ENCODE measurements at regions not wholly inside any gene's neighbourhood (a gene's known extent, or its start where the extent isn't known, plus 50 kb on each side); places are given as distances from the start of the nearest gene placed in this dataset.

- no peaks in the 10 kb centered on the region for H3K27me3 ChIP-seq (ENCODE audit: insufficient read depth, insufficient read length)
- H3K9ac ChIP-seq (ENCODE audit: insufficient read length, low read depth), result no peak overlapping the region
- no peaks in the 10 kb centered on the region for H3K9me3 ChIP-seq (ENCODE audit: insufficient read depth, low read length)
- no peak for DNase-seq (ENCODE audit: low read depth, low spot score)
- no peaks in the 10 kb centered on the region for H3K36me3 ChIP-seq (ENCODE audit: insufficient read depth, insufficient read length, low read length)
- H3K4me1 ChIP-seq (ENCODE audit: insufficient read depth, insufficient read length), result no peaks in the 10 kb centered on the region
- no peak overlapping the region for H3K4me3 ChIP-seq (ENCODE audit: insufficient read length, low read depth)
- TF ChIP-seq YY1 (IDR thresholded peaks at IDR 0.05; ENCODE audit: insufficient read depth, insufficient read length), result no peak
- no peak for TF ChIP-seq SUZ12 (IDR thresholded peaks at IDR 0.05; ENCODE audit: extremely low read depth, insufficient read depth, insufficient read length)
Observed at GRCh38 chr13:88329066-88329465, 657.9 kb downstream of the SLITRK5 start.

- H3K9me3 ChIP-seq (ENCODE audit: insufficient read depth, low read length), result no peaks in the 10 kb centered on the region; the same call in 1 of the 2 replicates
- H3K4me1 ChIP-seq (ENCODE audit: insufficient read depth, insufficient read length), result no peaks in the 10 kb centered on the region
- no peaks in the 10 kb centered on the region for H3K27me3 ChIP-seq (ENCODE audit: insufficient read depth, insufficient read length)
- no peak overlapping the region for H3K4me3 ChIP-seq (ENCODE audit: insufficient read length, low read depth)
- no peak for TF ChIP-seq SUZ12 (IDR thresholded peaks at IDR 0.05; ENCODE audit: extremely low read depth, insufficient read depth, insufficient read length)
- no peak for TF ChIP-seq ZNF274 (IDR thresholded peaks at IDR 0.05; ENCODE audit: low read depth, low read length)
- no peak for TF ChIP-seq YY1 (IDR thresholded peaks at IDR 0.05; ENCODE audit: insufficient read depth, insufficient read length)
- DNase-seq (ENCODE audit: low read depth, low spot score), result no peak
- H3K36me3 ChIP-seq (ENCODE audit: insufficient read depth, insufficient read length, low read length), result no peaks in the 10 kb centered on the region
- no peak overlapping the region for H3K9ac ChIP-seq (ENCODE audit: insufficient read length, low read depth)
Observed at GRCh38 chr13:88339271-88339741, 668.1 kb downstream of the SLITRK5 start.

GRCh38 chr13:88345171-88345847, 674.1 kb downstream of the SLITRK5 start:
- Histone ChIP-seq H3K9me3 (ENCODE audit: insufficient read depth, low read length) (no peaks in the 10 kb centered on the region; the same call in 1 of the 2 replicates), H3K9ac (ENCODE audit: insufficient read length, low read depth) (no peak overlapping the region), H3K4me3 (ENCODE audit: insufficient read length, low read depth) (no peak overlapping the region), H3K27me3 (ENCODE audit: insufficient read depth, insufficient read length) (no peaks in the 10 kb centered on the region), H3K4me1 (ENCODE audit: insufficient read depth, insufficient read length) (no peaks in the 10 kb centered on the region), H3K36me3 (ENCODE audit: insufficient read depth, insufficient read length, low read length) (no peaks in the 10 kb centered on the region)
- TF ChIP-seq YY1 (IDR thresholded peaks at IDR 0.05; ENCODE audit: insufficient read depth, insufficient read length) (no peak), ZNF274 (IDR thresholded peaks at IDR 0.05; ENCODE audit: low read depth, low read length) (no peak), SUZ12 (IDR thresholded peaks at IDR 0.05; ENCODE audit: extremely low read depth, insufficient read depth, insufficient read length) (no peak)
- no peak for DNase-seq (ENCODE audit: low read depth, low spot score)

DNA sequence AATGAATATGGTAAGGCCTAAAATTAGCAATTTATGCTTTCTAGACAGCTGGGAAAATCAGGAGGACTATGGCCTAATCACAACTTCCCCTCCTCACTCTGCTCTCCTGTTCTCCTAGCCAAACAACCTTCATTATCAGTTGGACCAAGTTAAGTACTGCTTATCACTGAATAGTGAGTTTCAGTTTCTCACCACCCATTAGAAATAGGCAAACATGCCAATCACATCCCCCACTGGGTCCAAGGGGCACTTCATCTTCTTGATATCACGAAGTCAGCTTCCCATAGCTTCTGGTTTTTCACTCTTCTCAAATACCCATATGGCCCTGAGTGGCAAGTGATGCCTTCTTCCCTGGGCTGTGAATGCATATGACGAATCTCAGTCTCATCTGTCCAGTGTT, 689.6 kb downstream of the SLITRK5 start:
- Histone ChIP-seq H3K9me3 (ENCODE audit: insufficient read depth, low read length) (no peaks in the 10 kb centered on the region), H3K9ac (ENCODE audit: insufficient read length, low read depth) (no peak overlapping the region), H3K36me3 (ENCODE audit: insufficient read depth, insufficient read length, low read length) (no peaks in the 10 kb centered on the region), H3K4me1 (ENCODE audit: insufficient read depth, insufficient read length) (no peaks in the 10 kb centered on the region), H3K27me3 (ENCODE audit: insufficient read depth, insufficient read length) (no peaks in the 10 kb centered on the region), H3K4me3 (ENCODE audit: insufficient read length, low read depth) (no peak overlapping the region)
- DNase-seq (ENCODE audit: low read depth, low spot score), result no peak
- TF ChIP-seq SUZ12 (IDR thresholded peaks at IDR 0.05; ENCODE audit: extremely low read depth, insufficient read depth, insufficient read length) (no peak), YY1 (IDR thresholded peaks at IDR 0.05; ENCODE audit: insufficient read depth, insufficient read length) (no peak), ZNF274 (IDR thresholded peaks at IDR 0.05; ENCODE audit: low read depth, low read length) (no peak)

GRCh38 chr13:88369866-88370265, 698.7 kb downstream of the SLITRK5 start:
- Histone ChIP-seq H3K27me3 (ENCODE audit: insufficient read depth, insufficient read length) (no peaks in the 10 kb centered on the region), H3K9ac (ENCODE audit: insufficient read length, low read depth) (no peak overlapping the region), H3K4me3 (ENCODE audit: insufficient read length, low read depth) (no peak overlapping the region), H3K36me3 (ENCODE audit: insufficient read depth, insufficient read length, low read length) (no peaks in the 10 kb centered on the region), H3K9me3 (ENCODE audit: insufficient read depth, low read length) (0 out of 2 replicates have a peak, but pooled peaks cover 5% of the 10 kb centered on the region), H3K4me1 (ENCODE audit: insufficient read depth, insufficient read length) (no peaks in the 10 kb centered on the region)
- no peak for DNase-seq (ENCODE audit: low read depth, low spot score)
- TF ChIP-seq SUZ12 (IDR thresholded peaks at IDR 0.05; ENCODE audit: extremely low read depth, insufficient read depth, insufficient read length) (no peak), YY1 (IDR thresholded peaks at IDR 0.05; ENCODE audit: insufficient read depth, insufficient read length) (no peak), ZNF274 (IDR thresholded peaks at IDR 0.05; ENCODE audit: low read depth, low read length) (no peak)

GRCh38 chr13:88376760-88377388, 705.7 kb downstream of the SLITRK5 start:
- no peak for DNase-seq (ENCODE audit: low read depth, low spot score)
- H3K4me1 ChIP-seq (ENCODE audit: insufficient read depth, insufficient read length), result no peaks in the 10 kb centered on the region
- no peak overlapping the region for H3K9ac ChIP-seq (ENCODE audit: insufficient read length, low read depth)
- H3K4me3 ChIP-seq (ENCODE audit: insufficient read length, low read depth), result no peak overlapping the region
- H3K36me3 ChIP-seq (ENCODE audit: insufficient read depth, insufficient read length, low read length), result no peaks in the 10 kb centered on the region
- no peaks in the 10 kb centered on the region for H3K27me3 ChIP-seq (ENCODE audit: insufficient read depth, insufficient read length)
- 0 out of 2 replicates have a peak, but pooled peaks cover 5% of the 10 kb centered on the region for H3K9me3 ChIP-seq (ENCODE audit: insufficient read depth, low read length)
- no peak for TF ChIP-seq SUZ12 (IDR thresholded peaks at IDR 0.05; ENCODE audit: extremely low read depth, insufficient read depth, insufficient read length)

GRCh38 chr13:88377852-88378251, 706.7 kb downstream of the SLITRK5 start:
- H3K27me3 ChIP-seq (ENCODE audit: insufficient read depth, insufficient read length), result no peaks in the 10 kb centered on the region
- no peak overlapping the region for H3K9ac ChIP-seq (ENCODE audit: insufficient read length, low read depth)
- TF ChIP-seq YY1 (IDR thresholded peaks at IDR 0.05; ENCODE audit: insufficient read depth, insufficient read length) (no peak), ZNF274 (IDR thresholded peaks at IDR 0.05; ENCODE audit: low read depth, low read length) (no peak), SUZ12 (IDR thresholded peaks at IDR 0.05; ENCODE audit: extremely low read depth, insufficient read depth, insufficient read length) (no peak)
- no peaks in the 10 kb centered on the region for H3K36me3 ChIP-seq (ENCODE audit: insufficient read depth, insufficient read length, low read length)
- no peak overlapping the region for H3K4me3 ChIP-seq (ENCODE audit: insufficient read length, low read depth)
- DNase-seq (ENCODE audit: low read depth, low spot score), result no peak
- 0 out of 2 replicates have a peak, but pooled peaks cover 5% of the 10 kb centered on the region for H3K9me3 ChIP-seq (ENCODE audit: insufficient read depth, low read length)
- no peaks in the 10 kb centered on the region for H3K4me1 ChIP-seq (ENCODE audit: insufficient read depth, insufficient read length)
